HUDEP-2 (cell line): ENCODE measurements at regions not wholly inside any gene's neighbourhood (a gene's known extent, or its start where the extent isn't known, plus 50 kb on each side); places are given as distances from the start of the nearest gene placed in this dataset.
A peak's percentile ranks its signal among the peaks of the same experiment; 100 is the strongest.

Source experiments
- DNase-seq, 76 experiments: peaks; one replicate each; lab custom pipeline; 2025; ENCODE audit not compliant: unreplicated experiment in 76 of 76; lab: John Stamatoyannopoulos, UW

DNA sequence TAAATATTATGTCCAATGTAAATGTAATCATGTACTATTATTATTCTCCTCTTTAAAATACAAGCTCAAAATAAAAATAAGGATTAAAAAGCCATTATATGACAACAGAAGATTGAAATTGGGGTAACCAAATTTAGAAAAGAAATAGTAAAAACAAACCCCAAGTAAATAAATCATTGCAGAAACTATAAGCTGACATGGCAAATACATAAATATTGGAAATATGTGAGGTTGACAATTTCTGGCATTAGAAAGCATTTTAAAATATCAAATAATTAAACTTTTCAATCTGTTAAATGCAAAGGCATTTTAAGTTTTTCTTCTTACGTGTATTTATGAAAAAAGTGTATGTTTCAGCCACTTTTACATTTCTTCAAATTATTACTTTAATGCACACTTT lies 394.7 kb upstream of the DACH1 start:
- no peak for DNase-seq

DNA sequence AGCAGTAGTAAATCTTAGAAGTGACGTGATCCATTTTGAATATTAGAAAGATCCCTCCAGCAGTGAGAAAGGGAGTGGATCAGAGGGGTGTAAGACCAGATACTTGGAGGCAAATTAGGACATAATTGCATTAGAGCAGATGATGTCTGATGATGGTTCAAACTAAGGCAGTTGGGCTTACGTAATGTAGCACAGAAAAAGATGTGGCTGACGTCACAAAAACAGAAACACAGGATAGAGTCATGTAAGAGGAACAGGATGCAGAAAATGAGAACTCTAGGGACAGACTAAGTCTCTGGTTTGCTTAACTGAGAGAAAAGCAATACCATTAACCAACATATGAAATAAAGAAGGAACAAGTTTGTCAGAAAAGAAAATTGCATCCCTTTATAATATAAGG lies 392.5 kb upstream of the DACH1 start:
- no peak for DNase-seq

DNA sequence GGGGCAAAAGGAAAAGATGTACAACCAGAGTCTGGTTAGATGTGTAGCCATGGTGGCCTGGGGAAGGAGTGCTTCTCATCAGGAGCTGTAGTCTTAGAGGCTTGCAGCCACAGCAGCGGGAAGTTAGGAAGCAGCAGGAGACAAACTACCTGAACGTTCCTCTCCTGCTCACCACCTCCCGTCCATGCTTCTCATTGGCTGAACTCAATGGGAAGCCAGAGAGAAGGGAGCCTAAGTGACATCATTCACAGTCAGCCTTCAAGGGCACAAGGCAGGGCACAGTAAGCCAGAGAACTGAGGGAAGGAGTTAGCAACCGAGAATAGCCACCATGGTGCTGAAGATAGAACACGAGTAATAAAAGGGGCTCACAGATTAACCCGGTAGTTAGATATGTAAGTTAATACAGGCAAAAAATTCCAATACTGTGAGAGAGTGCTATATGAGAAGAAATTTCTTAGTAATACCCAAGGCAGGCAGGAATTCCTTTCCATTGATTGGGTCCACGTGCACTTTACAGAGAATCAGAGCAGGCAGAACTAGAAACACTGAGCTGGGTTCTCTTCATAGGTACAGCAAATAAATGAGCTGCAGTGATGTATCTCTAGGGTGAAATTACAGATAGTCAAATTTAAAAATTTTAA lies 391.5 kb upstream of the DACH1 start:
- no peak for DNase-seq

DNA sequence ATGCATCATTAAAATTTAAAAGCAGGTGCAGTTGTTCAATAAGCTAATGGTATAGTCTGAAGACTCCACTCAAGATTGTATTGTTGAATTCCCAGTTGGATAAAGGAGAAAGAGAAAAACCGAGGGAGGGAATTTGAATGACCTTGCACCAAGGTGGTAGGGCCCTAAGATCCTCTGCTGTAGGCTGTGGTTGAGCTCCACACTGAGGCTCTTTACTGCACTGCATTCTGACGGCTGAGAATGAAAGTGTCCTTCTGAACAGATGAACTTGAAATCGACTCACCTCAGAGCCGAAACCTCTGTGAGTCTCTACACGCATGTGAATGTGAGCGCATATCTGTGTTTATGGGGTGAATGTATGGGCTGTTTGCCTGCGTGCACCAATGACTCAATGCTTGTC lies 388.9 kb upstream of the DACH1 start:
- DNase-seq = no peak

DNA sequence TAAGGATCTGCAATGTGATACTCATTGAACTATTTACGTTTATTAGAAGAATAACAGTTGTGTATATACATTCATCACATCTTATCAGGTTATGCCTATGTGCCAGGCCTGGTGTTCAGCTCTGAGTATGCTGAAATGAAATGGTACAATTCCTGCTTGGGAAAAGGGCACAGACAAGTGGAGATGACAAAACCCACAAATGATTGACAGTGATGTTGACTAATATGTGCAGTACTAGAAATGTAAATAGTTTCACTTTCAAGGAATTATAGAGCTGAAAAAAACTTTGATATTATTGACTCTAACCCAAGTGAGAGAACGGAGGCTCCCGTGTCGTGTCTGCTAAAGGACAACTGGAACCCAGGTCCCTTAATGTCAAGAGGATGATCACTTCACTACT lies 386.8 kb upstream of the DACH1 start:
- no peak for DNase-seq

DNA sequence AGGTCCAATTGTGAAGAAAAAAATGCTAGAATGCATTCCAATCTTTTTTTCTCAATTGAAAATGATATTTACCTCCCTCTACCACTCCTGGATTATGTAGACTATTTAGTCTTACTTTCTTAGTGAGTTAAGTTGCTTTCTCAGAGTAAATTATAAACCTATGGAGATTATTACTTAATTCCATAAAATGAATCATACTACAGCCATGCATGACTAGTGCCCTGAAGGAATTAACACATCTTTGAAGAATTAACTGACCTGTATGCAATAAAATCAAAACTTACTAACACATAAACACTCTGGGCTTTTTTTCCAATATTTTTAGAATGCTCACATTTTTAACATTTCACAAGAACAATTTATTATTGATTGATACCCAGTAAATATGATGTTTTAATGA lies 379.4 kb upstream of the DACH1 start:
- DNase-seq = no peak

DNA sequence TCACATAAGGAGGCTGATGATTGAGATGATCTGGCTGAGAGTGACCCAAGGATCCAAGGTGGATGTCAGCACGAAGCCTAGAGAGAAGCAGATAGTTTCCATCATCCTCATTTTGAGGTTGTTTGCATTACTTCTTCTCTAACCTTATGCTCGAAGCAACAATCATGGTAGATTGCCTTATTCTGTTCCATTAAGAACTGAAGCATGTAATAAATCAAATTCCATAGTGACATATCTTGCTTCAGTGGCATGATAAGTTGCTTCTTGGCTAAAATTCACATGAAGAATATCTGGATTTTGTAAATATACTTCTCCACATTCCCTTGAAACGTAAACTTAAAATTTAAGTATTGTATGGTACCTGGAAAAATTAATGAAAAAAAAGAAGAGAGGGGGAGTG lies 377.8 kb upstream of the DACH1 start:
- no peak for DNase-seq

DNA sequence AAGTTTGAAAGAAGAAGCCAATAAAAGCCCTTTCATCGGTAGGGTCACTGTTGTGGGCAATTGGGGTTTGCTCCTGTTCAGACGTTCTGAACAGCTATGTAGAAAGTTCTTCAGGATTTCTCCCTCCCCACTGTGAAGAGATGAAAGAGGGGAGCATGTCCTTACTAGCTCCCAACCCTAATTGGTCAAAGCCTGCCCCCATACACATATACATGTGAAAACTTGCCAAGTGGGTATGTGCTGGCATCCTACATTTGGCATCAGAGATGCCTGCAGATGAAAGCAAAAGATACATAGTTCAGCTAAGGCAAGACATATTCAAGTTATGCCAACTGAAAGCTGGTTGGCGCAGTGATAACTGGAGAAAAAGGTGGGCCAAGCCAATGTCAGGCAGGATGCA lies 363.1 kb upstream of the DACH1 start:
- no peak for DNase-seq

DNA sequence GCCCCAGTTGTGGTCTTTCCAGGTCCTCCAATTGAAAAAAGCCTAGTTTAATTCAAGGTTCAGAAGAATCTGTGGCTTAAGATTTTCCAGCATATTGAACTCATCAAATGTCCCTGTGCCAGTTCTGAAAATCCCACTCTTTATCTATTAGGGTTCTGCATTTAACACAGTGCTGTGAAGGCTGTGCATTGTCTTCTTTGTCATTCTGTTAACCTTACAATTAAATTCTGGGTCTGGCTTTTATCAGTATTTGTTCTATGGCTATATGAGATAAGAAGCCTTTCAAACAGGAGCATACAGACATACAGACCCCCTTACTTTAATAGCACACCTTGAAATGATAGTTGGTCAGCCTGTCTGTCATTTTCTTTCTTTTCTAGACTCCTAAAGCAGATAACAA lies 362.1 kb upstream of the DACH1 start:
- no peak for DNase-seq

DNA sequence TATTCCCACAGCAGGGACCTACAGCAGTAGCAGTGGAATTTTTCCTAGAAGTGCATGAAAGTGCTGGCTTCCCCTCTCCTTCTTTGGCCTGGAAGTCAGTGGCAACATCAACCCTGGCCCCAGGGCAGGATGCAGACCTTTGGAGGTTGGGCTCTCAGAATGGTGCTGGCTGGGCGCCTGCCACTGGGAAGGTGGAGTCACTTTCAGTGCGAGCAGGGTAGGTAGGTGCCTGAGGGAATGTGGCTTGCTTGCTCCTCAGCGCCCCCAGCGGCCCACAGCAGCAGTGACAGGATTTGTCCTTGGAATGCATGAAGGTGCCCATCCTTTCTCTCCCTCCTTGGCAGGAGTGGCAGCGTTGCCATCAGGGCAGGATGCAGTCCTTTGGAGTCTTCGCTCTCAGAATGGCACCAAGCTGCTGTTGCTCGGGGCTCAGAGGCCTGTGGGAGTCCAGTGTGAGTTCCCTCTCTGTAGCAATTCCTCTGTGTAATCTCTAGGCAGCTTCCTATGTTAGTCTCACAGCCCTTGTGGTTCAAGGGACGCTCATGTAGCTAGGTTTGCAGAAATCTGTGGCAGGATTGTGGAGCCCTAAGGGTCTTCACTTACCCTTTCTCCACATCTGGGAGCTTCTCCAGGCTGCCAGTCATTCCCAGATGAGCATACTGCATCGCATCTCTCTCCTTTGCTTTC lies 354.4 kb upstream of the DACH1 start:
- peak in 31 of 76 experiments; percentile 1 to 45 (median 7) for DNase-seq

DNA sequence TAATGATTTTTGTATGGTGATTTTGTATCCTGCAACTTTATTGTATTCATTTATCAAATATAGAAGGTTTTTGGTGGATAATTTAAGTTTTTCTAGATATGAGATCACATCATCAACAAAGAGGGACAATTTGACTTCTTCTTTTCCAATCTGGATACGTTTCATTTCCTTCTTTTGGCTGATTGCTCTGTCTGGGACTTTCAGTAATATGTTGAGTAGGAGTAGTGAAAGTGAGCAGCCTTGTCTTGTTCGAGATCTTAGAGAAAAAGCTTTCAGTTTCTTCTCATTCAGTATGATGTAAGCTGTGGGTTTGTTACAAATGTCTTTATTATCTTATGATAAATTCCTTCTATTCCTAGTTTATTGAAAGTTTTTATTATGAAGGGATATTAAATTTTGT lies 352.0 kb upstream of the DACH1 start:
- no peak for DNase-seq

DNA sequence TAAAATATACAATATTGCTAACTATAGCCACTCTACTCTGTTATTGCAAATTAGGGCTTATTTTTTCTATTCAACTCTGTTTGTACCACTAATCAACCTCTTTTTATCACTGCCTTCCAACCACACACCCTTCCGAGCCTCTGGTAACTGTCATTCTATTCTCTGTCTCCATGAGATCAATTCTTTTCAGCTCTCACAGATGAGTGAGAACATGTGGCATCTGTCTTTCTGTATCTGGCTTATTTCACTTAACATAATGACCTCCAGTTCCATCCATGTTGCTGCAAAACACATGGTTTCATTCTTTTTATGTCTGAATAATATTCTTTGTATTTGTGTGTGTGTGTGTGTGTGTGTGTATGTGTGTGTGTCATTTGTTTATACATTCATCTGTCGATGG lies 350.1 kb upstream of the DACH1 start:
- DNase-seq = no peak

DNA sequence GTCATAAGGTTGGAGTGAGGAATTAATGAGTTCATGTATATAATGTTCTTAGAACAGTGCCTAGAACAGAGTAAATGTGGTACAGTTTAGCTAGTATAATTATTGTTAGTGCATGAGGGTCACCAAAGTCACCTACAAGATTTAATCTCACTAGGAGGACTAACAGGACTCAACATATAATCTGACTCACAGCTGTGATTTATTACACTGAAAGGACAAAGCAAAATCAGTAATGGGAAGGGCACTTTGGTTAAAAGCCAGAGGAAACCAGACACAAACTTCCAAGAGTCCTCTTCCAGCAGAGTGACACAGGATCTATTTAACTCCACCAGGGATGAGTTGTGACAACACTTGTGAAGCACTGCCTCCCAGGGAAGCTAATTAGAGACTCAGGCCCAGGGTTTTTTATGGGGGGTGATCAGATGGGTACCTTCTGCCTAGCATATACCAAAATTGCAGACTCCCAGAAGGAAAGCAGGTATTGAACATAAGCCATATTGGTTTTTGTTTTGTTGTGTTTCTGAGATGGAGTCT lies 341.2 kb upstream of the DACH1 start:
- DNase-seq = no peak

DNA sequence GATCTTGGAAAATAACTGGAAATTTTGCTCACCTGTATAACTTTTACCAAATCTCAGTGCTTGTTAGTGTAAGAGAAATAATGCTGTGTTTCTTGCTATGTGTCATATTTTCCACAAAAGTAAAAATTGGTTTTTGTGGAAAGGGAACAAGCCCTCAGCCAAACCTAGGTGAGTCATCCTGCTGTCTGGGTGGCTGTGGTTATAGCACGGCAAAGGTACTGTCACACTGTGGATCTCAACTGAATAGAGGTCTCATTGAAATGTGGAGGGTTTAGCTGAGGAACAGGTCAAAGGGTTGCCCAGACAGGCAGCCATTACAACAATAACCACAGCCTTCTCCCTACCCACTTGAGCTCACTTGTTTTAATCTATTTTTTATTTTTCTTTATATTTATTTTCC lies 338.8 kb upstream of the DACH1 start:
- no peak for DNase-seq

DNA sequence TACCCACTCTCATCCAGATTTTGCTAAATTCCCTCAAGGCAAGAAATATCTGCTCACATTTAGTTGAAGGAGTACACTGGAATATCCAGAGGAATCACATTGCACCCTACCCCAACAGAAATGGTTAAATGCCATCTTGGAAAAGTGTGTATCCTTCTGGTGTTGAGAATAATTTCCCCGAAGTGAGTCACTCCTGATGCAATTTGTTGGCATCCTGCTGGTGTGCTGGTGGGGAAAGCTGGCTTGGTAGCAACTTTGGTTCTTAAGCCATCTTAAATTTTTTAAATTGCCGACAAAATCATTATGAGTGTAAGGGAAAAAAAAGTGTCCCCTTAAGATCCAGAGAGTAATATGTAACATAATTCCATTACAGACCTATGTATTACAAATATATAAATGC lies 337.3 kb upstream of the DACH1 start:
- no peak for DNase-seq

DNA sequence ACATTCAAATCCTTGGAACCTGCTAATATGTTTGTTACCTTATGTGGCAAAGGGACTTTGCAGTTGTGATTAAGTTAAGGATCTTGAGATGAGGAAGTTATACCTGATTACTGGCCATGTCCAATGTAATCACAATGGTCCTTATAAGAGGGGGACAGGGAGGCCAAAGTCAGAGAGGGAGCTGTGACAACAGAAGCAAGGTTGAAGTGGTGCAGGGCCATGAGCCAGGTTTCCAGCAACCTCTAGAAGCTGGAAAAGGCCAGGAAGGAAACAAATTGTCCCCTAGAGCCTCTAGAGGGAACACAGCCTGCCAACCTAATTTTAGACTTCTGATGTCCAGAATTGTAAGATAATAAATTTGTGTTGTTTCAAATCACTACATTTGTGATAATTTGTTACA lies 334.7 kb upstream of the DACH1 start:
- DNase-seq = no peak

DNA sequence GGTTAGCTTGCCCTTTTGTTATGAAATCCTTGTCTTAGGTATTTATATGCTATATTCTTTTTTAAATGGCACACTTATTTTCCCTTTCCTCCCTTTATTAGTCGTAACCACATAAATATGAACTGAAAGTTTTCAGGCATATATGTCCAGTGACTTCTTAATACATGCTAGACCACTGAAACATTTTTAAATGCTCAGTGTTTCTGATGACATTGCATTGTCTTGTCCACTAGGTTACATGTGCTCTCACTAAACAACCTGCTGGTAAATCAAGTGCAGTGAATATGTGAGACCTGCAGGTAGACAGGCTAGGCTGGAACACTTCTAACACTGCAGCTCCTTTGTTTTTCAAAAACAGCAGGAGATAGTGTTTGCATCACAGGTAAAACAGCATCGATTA lies 332.6 kb upstream of the DACH1 start:
- DNase-seq = no peak

DNA sequence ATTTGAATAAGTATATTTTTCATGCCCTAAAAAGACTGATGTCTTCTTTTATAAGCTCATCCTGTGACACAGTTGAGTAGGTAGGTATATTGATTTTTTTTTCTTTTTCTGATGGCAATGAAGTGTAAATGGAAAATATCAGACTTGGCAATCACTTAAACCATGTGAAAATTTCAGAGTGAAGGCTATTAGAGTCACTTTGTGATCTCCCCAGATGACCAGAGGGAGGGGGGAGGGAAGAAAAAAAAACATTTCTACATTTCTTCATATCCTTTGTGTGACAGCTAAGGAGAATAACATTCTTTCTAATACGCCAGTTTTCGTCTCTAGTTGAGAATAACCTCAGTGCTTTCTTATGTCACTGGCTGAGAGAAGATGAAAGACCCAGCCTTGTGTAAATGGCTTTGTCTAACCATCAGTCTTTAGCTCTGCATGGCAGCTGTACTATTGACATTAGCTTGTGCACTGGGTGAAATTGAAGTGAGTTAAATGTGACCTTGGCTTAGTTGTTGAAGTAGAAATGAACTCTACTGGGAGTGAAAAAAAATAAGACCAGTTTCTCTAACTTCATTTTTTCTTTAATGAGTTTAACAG lies 332.1 kb upstream of the DACH1 start:
- no peak for DNase-seq

DNA sequence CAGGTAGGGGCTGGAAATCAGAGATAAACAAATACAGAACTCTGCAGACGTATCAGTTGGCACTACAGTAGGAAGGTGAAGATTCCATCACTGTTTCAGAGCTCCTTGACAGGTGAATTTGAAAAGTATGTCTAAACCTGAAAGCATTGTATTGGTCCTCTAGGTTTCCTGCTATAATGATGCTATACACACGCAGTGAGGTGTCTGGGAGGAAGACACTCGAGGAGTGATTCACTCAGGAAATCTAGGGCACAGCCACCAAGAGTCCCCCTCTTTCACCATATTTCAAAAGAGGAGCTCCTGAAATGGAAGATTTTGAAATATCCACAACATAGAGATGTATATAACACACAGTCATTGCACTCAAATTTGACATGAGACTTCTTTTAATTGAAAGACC lies 331.0 kb upstream of the DACH1 start:
- no peak for DNase-seq

DNA sequence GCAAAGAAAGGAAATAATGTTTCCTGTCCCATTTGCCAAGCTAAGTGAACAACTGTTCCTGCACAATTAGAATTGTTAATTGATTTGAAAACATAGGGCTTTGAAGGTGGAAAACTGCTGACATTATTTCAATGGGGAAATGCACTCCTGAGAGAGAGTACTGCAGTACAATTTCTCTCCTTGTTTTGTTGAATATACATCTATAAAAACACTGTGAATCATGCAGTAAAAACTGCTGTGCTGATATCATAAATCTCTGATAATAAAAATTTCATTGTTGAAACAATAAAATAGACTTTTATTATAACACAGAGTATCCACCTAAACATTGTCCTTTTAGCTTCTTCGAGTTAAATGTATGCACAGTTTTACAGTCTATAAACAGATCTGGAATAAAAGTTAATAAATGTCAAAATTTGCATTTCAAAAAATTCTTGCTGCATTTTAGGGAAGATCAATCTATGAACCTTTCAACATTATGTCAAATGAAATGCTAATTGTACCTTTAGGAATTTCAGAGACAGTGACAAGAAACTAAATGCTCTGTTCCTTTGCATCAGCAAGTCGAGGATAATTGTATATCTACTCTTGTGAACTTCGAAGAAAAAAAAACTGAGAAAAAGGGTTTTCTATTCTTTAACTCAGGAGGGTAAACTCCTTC lies 328.2 kb upstream of the DACH1 start:
- no peak for DNase-seq

DNA sequence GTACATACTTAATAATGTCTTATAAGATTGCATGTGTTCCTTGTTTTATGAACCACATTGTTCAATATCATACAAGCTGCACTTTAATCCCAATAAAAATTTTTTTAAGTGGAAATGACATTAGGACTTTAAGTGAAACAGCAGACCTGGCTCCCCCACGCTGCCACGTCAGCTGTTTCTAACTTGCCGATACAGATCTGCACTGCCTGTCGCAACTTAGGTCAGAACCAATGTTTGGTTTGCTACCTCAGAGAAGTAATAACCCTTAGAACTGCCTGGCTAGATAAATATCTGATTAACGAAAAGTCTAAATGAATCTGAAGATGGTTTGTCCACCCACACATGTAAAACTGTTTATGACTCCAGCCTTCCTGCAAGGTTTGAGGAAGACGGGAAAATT lies 327.5 kb upstream of the DACH1 start:
- DNase-seq = no peak
